ENCODE measurements at regions not wholly inside any gene's neighbourhood (a gene's known extent, or its start where the extent isn't known, plus 50 kb on each side); places are given as distances from the start of the nearest gene placed in this dataset.
A peak's percentile ranks its signal among the peaks of the same experiment; 100 is the strongest.
"Not testable (repeated sequence)": the region's sequence is repeated elsewhere in the genome, so short reads cannot be mapped to it uniquely, and the experiment has no call there.

GRCh38 chr6:80528115-80528514 is 421.6 kb downstream of the BCKDHB start:
- TF ChIP-seq CTCF (IDR thresholded peaks at IDR 0.05) (peak; percentile 44), ZFX (IDR thresholded peaks at IDR 0.05; ENCODE audit: borderline replicate concordance) (no peak)
- peak overlapping the region; percentile 86 for H3K27ac ChIP-seq

- TF ChIP-seq ZFX (IDR thresholded peaks at IDR 0.05; ENCODE audit: borderline replicate concordance) (no peak), CTCF (IDR thresholded peaks at IDR 0.05) (no peak)
- H3K27ac ChIP-seq = peak overlapping the region; percentile 86
Measured at GRCh38 chr6:80527552-80528052, 421.1 kb downstream of the BCKDHB start.

GRCh38 chr6:80523531-80523997 is 417.1 kb downstream of the BCKDHB start:
- H3K27ac ChIP-seq = no peak overlapping the region
- TF ChIP-seq CTCF (IDR thresholded peaks at IDR 0.05) = no peak; the same call in 1 of the 2 replicates

- TF ChIP-seq CTCF (IDR thresholded peaks at IDR 0.05) = no peak
- no peak for TF ChIP-seq ZFX (IDR thresholded peaks at IDR 0.05; ENCODE audit: borderline replicate concordance)
- H3K27ac ChIP-seq = no peak overlapping the region
Measured at GRCh38 chr6:80523010-80523409, 416.5 kb downstream of the BCKDHB start.

- no peak overlapping the region for H3K27ac ChIP-seq
- no peak for TF ChIP-seq ZFX (IDR thresholded peaks at IDR 0.05; ENCODE audit: borderline replicate concordance)
- no peak for TF ChIP-seq CTCF (IDR thresholded peaks at IDR 0.05)
Measured at GRCh38 chr6:80522576-80522975, 416.1 kb downstream of the BCKDHB start.

GRCh38 chr6:80519811-80520594 is 413.5 kb downstream of the BCKDHB start:
- no peak for TF ChIP-seq ZFX (IDR thresholded peaks at IDR 0.05; ENCODE audit: borderline replicate concordance)
- TF ChIP-seq CTCF (IDR thresholded peaks at IDR 0.05) = no peak
- no peak overlapping the region for H3K27ac ChIP-seq

GRCh38 chr6:80517525-80517924 is 411.1 kb downstream of the BCKDHB start:
- TF ChIP-seq ZFX (IDR thresholded peaks at IDR 0.05; ENCODE audit: borderline replicate concordance) (no peak), CTCF (IDR thresholded peaks at IDR 0.05) (no peak)
- no peak overlapping the region for H3K27ac ChIP-seq

GRCh38 chr6:80510521-80510920 is 404.1 kb downstream of the BCKDHB start:
- H3K27ac ChIP-seq = not testable (repeated sequence)

Measured in 22Rv1 (cell line).